ENCODE measurements at regions not wholly inside any gene's neighbourhood (a gene's known extent, or its start where the extent isn't known, plus 50 kb on each side); places are given as distances from the start of the nearest gene placed in this dataset.

- TF ChIP-seq ZBTB33 (CRISPR knock-in tag; IDR thresholded peaks at IDR 0.05) (no peak), TCF7 (IDR thresholded peaks at IDR 0.05; ENCODE audit: borderline replicate concordance) (no peak), ZFP1 (CRISPR knock-in tag; IDR thresholded peaks at IDR 0.05) (no peak), CHD4 (IDR thresholded peaks at IDR 0.05; ENCODE audit: insufficient read depth, insufficient replicate concordance, low read depth, low read length, poor library complexity, severe bottlenecking) (no peak), HDAC2 (IDR thresholded peaks at IDR 0.05) (no peak)
These were observed 559.3 kb downstream of the CCDC171 start for GRCh38 chr9:16112116-16112515.

Measured in K562 (cell line).